ENCODE measurements at regions not wholly inside any gene's neighbourhood (a gene's known extent, or its start where the extent isn't known, plus 50 kb on each side); places are given as distances from the start of the nearest gene placed in this dataset.

GRCh38 chrX:143095321-143095720, 69.6 kb downstream of the SPANXN4 start:
- no peak for TF ChIP-seq CTCF (conservative IDR thresholded peaks at IDR 0.05; ENCODE audit: low read depth, low read length)
- no peak for TF ChIP-seq EZH2 (IDR thresholded peaks at IDR 0.05; ENCODE audit: borderline replicate concordance, low read depth, low read length, poor library complexity, severe bottlenecking)

Measured in A673 (cell line).